WTC11 (cell line): ENCODE measurements at regions not wholly inside any gene's neighbourhood (a gene's known extent, or its start where the extent isn't known, plus 50 kb on each side); places are given as distances from the start of the nearest gene placed in this dataset.

Experiments used
- ATAC-seq: fragments of 200-7000 bp; cut with Tn5 transposase; 2 replicates; pipeline ENCODE4 v1.10.0; 2021; ENCODE audit warnings: mild to moderate bottlenecking, moderate library complexity
- CTCF ChIA-PET: fragments of 300-600 bp; sonication (Branson Sonifier 250); formaldehyde crosslinking; loops from one replicate; lab custom pipeline; 2021; ENCODE audit warnings: antibody characterized with exemption; lab: Charles Lee
- POLR2A ChIA-PET: fragments of 350-600 bp; sonication (Branson Sonifier 250); formaldehyde crosslinking; loops from one replicate; lab custom pipeline; 2021; ENCODE audit warnings: antibody characterized with exemption; lab: Charles Lee
- DNase-seq: peaks from one replicate; pipeline ENCODE4 v3.0.0; 2021; ENCODE audit warnings: low spot score
- H3K27ac Mint-ChIP-seq: 2 replicates; pipeline ENCODE4 v1.8.0; 2021; ENCODE audit warnings: mixed read lengths
- H3K27me3 Mint-ChIP-seq: 2 replicates; pipeline ENCODE4 v1.8.0; 2021; ENCODE audit warnings: low read depth, mild to moderate bottlenecking, moderate library complexity, mixed read lengths
- H3K36me3 Mint-ChIP-seq: 2 replicates; pipeline ENCODE4 v1.8.0; 2021; ENCODE audit warnings: mixed read lengths
- H3K4me1 Mint-ChIP-seq: 2 replicates; pipeline ENCODE4 v1.8.0; 2022; ENCODE audit warnings: mixed read lengths
- H3K4me3 Mint-ChIP-seq: 2 replicates; pipeline ENCODE4 v1.8.0; 2021; ENCODE audit warnings: mild to moderate bottlenecking, moderate library complexity, mixed read lengths
- H3K9me3 Mint-ChIP-seq: 2 replicates; pipeline ENCODE4 v1.8.0; 2021; ENCODE audit warnings: mixed read lengths
- ARID4B ChIP-seq: sonication (generic); formaldehyde crosslinking; IDR thresholded peaks from 2 replicates; pipeline ENCODE4 v1.8.0; 2023; ENCODE audit warnings: missing genetic modification reagents, mild to moderate bottlenecking, borderline replicate concordance
- ATF1 ChIP-seq: sonication (generic); formaldehyde crosslinking; IDR thresholded peaks from 2 replicates; pipeline ENCODE4 v1.8.1; 2023; ENCODE audit warnings: mild to moderate bottlenecking, moderate library complexity, missing genetic modification reagents
- ATF2 ChIP-seq: sonication (generic); formaldehyde crosslinking; IDR thresholded peaks from 2 replicates; pipeline ENCODE4 v1.8.1; 2022; ENCODE audit warnings: low read depth, missing genetic modification reagents, borderline replicate concordance
- CDX4 ChIP-seq: fragments of 250-450 bp; sonication (Bioruptor Pico); IDR thresholded peaks from 2 replicates; pipeline ENCODE4 v1.9.0; 2021; ENCODE audit warnings: moderate library complexity, mild to moderate bottlenecking, inconsistent platforms, borderline replicate concordance
- CREB1 ChIP-seq: sonication (generic); formaldehyde crosslinking; IDR thresholded peaks from 2 replicates; pipeline ENCODE4 v1.8.0; 2023; ENCODE audit warnings: mild to moderate bottlenecking, missing genetic modification reagents
- E2F1 ChIP-seq: sonication (generic); formaldehyde crosslinking; IDR thresholded peaks from 2 replicates; pipeline ENCODE4 v1.8.0; 2022; ENCODE audit warnings: mild to moderate bottlenecking, missing genetic modification reagents
- ELF4 ChIP-seq: sonication (generic); formaldehyde crosslinking; IDR thresholded peaks from 2 replicates; pipeline ENCODE4 v1.8.1; 2022; ENCODE audit warnings: low read depth, mild to moderate bottlenecking, moderate library complexity, missing genetic modification reagents
- ETV6 ChIP-seq: sonication (generic); formaldehyde crosslinking; IDR thresholded peaks from 2 replicates; pipeline ENCODE4 v1.8.1; 2022; ENCODE audit warnings: mild to moderate bottlenecking, missing genetic modification reagents
- FOXP4 ChIP-seq: sonication (generic); formaldehyde crosslinking; IDR thresholded peaks from 2 replicates; pipeline ENCODE4 v1.8.0; 2022; ENCODE audit warnings: mild to moderate bottlenecking, missing genetic modification reagents
- JUN ChIP-seq: sonication (generic); formaldehyde crosslinking; IDR thresholded peaks from 2 replicates; pipeline ENCODE4 v1.8.0; 2023; ENCODE audit warnings: mild to moderate bottlenecking, missing genetic modification reagents
- NR2C2 ChIP-seq: sonication (generic); formaldehyde crosslinking; IDR thresholded peaks from 2 replicates; pipeline ENCODE4 v1.8.0; 2022; ENCODE audit warnings: mild to moderate bottlenecking, missing genetic modification reagents
- OVOL2 ChIP-seq: fragments of 250-450 bp; sonication (Bioruptor Pico); IDR thresholded peaks from 2 replicates; pipeline ENCODE4 v1.9.0; 2021; ENCODE audit warnings: mild to moderate bottlenecking, borderline replicate concordance
- ZNF263 ChIP-seq: sonication (generic); formaldehyde crosslinking; IDR thresholded peaks from 2 replicates; pipeline ENCODE4 v1.8.1; 2022; ENCODE audit warnings: low read depth, mild to moderate bottlenecking, moderate library complexity, missing genetic modification reagents
- TF ChIP-seq, protein P1 (sequence below): sonication (generic); formaldehyde crosslinking; IDR thresholded peaks from 2 replicates; pipeline ENCODE4 v1.8.0; 2022; ENCODE audit warnings: mild to moderate bottlenecking, missing genetic modification reagents
- TF ChIP-seq, protein P2 (sequence below): sonication (generic); formaldehyde crosslinking; IDR thresholded peaks from 2 replicates; pipeline ENCODE4 v1.8.1; 2022; ENCODE audit warnings: mild to moderate bottlenecking, missing genetic modification reagents, moderate library complexity, borderline replicate concordance
- TF ChIP-seq, protein P3 (sequence below): sonication (generic); formaldehyde crosslinking; IDR thresholded peaks from 2 replicates; pipeline ENCODE4 v1.8.1; 2023; ENCODE audit warnings: mild to moderate bottlenecking, missing genetic modification reagents, moderate library complexity
- TF ChIP-seq, protein P4 (sequence below): sonication (generic); formaldehyde crosslinking; IDR thresholded peaks from 2 replicates; pipeline ENCODE4 v1.8.1; 2023; ENCODE audit warnings: mild to moderate bottlenecking, moderate library complexity, missing genetic modification reagents
- TF ChIP-seq, protein P5 (sequence below): sonication (generic); formaldehyde crosslinking; conservative IDR thresholded peaks from 2 replicates; pipeline ENCODE4 v1.8.1; 2022; ENCODE audit warnings: mild to moderate bottlenecking, missing genetic modification reagents

GRCh38 chr9:90969021-90969675, 167.5 kb downstream of the SYK start:
- peaks cover 39% of the 10 kb centered on the region for H3K4me1 Mint-ChIP-seq
- ATAC-seq = no peak
- CTCF ChIA-PET = no interaction called here
- no peak for DNase-seq
- POLR2A ChIA-PET = no interaction called here
- no peak overlapping the region for H3K4me3 Mint-ChIP-seq
- H3K27ac Mint-ChIP-seq = no peak overlapping the region
- TF ChIP-seq ATF1 (no peak), ARID4B (CRISPR knock-in tag) (no peak), ETV6 (CRISPR knock-in tag) (no peak), CDX4 (CRISPR knock-in tag) (no peak), NR2C2 (CRISPR knock-in tag) (no peak), JUN (no peak), CREB1 (CRISPR knock-in tag) (no peak), OVOL2 (CRISPR knock-in tag) (no peak), FOXP4 (no peak), ELF4 (CRISPR knock-in tag) (no peak), ATF2 (CRISPR knock-in tag) (no peak), ZNF263 (CRISPR knock-in tag) (no peak), E2F1 (CRISPR knock-in tag) (no peak)
- TF ChIP-seq, protein P1, sequence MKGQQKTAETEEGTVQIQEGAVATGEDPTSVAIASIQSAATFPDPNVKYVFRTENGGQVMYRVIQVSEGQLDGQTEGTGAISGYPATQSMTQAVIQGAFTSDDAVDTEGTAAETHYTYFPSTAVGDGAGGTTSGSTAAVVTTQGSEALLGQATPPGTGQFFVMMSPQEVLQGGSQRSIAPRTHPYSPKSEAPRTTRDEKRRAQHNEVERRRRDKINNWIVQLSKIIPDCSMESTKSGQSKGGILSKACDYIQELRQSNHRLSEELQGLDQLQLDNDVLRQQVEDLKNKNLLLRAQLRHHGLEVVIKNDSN = no peak
- TF ChIP-seq, protein P2, sequence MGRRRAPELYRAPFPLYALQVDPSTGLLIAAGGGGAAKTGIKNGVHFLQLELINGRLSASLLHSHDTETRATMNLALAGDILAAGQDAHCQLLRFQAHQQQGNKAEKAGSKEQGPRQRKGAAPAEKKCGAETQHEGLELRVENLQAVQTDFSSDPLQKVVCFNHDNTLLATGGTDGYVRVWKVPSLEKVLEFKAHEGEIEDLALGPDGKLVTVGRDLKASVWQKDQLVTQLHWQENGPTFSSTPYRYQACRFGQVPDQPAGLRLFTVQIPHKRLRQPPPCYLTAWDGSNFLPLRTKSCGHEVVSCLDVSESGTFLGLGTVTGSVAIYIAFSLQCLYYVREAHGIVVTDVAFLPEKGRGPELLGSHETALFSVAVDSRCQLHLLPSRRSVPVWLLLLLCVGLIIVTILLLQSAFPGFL (CRISPR knock-in tag) = no peak
- TF ChIP-seq, protein P3, sequence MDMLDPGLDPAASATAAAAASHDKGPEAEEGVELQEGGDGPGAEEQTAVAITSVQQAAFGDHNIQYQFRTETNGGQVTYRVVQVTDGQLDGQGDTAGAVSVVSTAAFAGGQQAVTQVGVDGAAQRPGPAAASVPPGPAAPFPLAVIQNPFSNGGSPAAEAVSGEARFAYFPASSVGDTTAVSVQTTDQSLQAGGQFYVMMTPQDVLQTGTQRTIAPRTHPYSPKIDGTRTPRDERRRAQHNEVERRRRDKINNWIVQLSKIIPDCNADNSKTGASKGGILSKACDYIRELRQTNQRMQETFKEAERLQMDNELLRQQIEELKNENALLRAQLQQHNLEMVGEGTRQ = no peak
- TF ChIP-seq, protein P4, sequence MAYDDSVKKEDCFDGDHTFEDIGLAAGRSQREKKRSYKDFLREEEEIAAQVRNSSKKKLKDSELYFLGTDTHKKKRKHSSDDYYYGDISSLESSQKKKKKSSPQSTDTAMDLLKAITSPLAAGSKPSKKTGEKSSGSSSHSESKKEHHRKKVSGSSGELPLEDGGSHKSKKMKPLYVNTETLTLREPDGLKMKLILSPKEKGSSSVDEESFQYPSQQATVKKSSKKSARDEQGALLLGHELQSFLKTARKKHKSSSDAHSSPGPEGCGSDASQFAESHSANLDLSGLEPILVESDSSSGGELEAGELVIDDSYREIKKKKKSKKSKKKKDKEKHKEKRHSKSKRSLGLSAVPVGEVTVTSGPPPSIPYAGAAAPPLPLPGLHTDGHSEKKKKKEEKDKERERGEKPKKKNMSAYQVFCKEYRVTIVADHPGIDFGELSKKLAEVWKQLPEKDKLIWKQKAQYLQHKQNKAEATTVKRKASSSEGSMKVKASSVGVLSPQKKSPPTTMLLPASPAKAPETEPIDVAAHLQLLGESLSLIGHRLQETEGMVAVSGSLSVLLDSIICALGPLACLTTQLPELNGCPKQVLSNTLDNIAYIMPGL (CRISPR knock-in tag) = no peak
- TF ChIP-seq, protein P5, sequence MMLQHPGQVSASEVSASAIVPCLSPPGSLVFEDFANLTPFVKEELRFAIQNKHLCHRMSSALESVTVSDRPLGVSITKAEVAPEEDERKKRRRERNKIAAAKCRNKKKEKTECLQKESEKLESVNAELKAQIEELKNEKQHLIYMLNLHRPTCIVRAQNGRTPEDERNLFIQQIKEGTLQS (CRISPR knock-in tag) = no peak
- H3K36me3 Mint-ChIP-seq = no peaks in the 10 kb centered on the region
- H3K9me3 Mint-ChIP-seq = peaks cover 9% of the 10 kb centered on the region
- no peaks in the 10 kb centered on the region; the same call in none of the 2 replicates for H3K27me3 Mint-ChIP-seq
